ENCODE measurements at regions not wholly inside any gene's neighbourhood (a gene's known extent, or its start where the extent isn't known, plus 50 kb on each side); places are given as distances from the start of the nearest gene placed in this dataset.

DNA sequence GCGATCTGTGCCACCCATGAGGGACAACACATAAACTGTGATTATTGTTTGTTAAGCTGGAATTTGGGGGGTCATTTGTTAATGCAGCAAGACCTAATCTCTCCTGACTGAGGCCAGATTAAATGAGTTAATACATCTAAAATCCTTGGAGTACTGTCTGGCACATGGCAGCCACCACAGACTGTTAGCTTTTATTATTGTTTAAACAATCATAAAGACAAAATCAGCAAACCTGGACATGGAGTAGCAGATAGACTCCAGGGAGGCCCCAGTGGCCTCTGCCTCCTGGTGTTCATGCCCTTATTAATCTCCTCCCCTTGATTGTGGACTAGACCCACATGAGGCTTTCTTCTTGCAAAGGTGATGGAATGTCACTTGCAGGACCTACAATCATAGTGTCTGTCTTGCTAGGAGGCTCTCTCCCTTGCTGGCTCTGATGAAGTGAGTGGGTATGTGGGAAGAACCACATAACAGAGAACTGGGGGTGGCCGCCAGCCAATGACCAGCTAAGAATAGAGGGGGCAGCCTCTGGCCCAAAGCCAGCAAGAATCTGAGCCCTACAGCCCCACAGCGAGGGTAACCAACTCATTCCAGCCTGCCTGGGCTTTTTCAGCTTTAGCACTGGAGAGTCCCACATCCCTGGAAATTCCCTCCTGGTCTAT lies 142.0 kb downstream of the SCARB1 start (continued):
- TF ChIP-seq, protein P1, sequence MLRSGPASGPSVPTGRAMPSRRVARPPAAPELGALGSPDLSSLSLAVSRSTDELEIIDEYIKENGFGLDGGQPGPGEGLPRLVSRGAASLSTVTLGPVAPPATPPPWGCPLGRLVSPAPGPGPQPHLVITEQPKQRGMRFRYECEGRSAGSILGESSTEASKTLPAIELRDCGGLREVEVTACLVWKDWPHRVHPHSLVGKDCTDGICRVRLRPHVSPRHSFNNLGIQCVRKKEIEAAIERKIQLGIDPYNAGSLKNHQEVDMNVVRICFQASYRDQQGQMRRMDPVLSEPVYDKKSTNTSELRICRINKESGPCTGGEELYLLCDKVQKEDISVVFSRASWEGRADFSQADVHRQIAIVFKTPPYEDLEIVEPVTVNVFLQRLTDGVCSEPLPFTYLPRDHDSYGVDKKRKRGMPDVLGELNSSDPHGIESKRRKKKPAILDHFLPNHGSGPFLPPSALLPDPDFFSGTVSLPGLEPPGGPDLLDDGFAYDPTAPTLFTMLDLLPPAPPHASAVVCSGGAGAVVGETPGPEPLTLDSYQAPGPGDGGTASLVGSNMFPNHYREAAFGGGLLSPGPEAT (IDR thresholded peaks at IDR 0.05; ENCODE audit: low read depth), result no peak
- TF ChIP-seq, protein P2, sequence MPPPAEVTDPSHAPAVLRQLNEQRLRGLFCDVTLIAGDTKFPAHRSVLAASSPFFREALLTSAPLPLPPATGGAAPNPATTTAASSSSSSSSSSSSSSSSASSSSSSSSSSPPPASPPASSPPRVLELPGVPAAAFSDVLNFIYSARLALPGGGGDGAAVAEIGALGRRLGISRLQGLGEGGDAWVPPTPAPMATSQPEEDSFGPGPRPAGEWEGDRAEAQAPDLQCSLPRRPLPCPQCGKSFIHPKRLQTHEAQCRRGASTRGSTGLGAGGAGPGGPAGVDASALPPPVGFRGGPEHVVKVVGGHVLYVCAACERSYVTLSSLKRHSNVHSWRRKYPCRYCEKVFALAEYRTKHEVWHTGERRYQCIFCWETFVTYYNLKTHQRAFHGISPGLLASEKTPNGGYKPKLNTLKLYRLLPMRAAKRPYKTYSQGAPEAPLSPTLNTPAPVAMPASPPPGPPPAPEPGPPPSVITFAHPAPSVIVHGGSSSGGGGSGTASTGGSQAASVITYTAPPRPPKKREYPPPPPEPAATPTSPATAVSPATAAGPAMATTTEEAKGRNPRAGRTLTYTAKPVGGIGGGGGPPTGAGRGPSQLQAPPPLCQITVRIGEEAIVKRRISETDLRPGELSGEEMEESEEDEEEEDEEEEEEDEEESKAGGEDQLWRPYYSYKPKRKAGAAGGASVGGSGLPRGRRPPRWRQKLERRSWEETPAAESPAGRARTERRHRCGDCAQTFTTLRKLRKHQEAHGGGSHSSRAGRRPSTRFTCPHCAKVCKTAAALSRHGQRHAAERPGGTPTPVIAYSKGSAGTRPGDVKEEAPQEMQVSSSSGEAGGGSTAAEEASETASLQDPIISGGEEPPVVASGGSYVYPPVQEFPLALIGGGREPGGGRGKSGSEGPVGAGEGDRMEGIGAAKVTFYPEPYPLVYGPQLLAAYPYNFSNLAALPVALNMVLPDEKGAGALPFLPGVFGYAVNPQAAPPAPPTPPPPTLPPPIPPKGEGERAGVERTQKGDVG (CRISPR knock-in tag; IDR thresholded peaks at IDR 0.05), result no peak
- TF ChIP-seq SMAD1 (IDR thresholded peaks at IDR 0.05; ENCODE audit: low read depth, partially characterized antibody) (no peak), CBX5 (IDR thresholded peaks at IDR 0.05; ENCODE audit: low read depth) (no peak)

GRCh38 chr12:124720681-124721500 lies 142.8 kb downstream of the SCARB1 start:
- FAIRE-seq, result no peak
- H3K79me2 ChIP-seq (ENCODE audit: control insufficient read depth, insufficient read depth, low read length), result no peaks in the 10 kb centered on the region
- TF ChIP-seq REST (IDR thresholded peaks at IDR 0.05; ENCODE audit: low read depth, low read length), result no peak
- TF ChIP-seq NFYB (IDR thresholded peaks at IDR 0.05; ENCODE audit: insufficient read depth, low read depth, low read length), result no peak
- no peak for TF ChIP-seq IRF3 (IDR thresholded peaks at IDR 0.05)
- TF ChIP-seq ZNF384 (IDR thresholded peaks at IDR 0.05; ENCODE audit: borderline replicate concordance, low read depth, low read length), result no peak
- no peak for TF ChIP-seq CHD2 (IDR thresholded peaks at IDR 0.05; ENCODE audit: borderline replicate concordance, low read depth, low read length)
- TF ChIP-seq FOS (IDR thresholded peaks at IDR 0.05; ENCODE audit: borderline replicate concordance, extremely low read depth, insufficient read length), result no peak

More at GRCh38 chr12:124720681-124721500, 142.8 kb downstream of the SCARB1 start:
- no peak for DNase-seq (ENCODE audit: low read depth, low spot score)
- ATAC-seq, result no peak
- H3K4me1 ChIP-seq (ENCODE audit: control insufficient read depth, insufficient read depth, low read length), result no peaks in the 10 kb centered on the region
- BruUV-seq (replicated peaks), result no TSS peak
- intact Hi-C loops (cut with micrococcal nuclease; ENCODE audit: unreplicated experiment) (no loop called here), in situ Hi-C loops (cut with MboI) (no loop called here)
- H3K9ac ChIP-seq (ENCODE audit: control insufficient read depth, insufficient read depth, low read length), result no peak overlapping the region
- H3K36me3 ChIP-seq (ENCODE audit: control insufficient read depth in 2 of 2, insufficient read depth in 2 of 2, low read length in 1 of 2), result no peaks in the 10 kb centered on the region
- ChIA-PET RAD21 (ENCODE audit: unreplicated experiment) (no interaction called here), CTCF (interaction anchor here (0.5 to 1.4 kb wide), 2 partner anchors 45 to 684 kb away, joined by 4 read pairs; no protein-coding TSS in a partner anchor), POLR2A (no interaction called here), SMC1A (ENCODE audit: uncharacterized antibody, unreplicated experiment) (interaction anchor here (0.5 kb wide), 1 partner anchor 41 kb away, joined by 3 read pairs; no protein-coding TSS in a partner anchor)
- H4K20me1 ChIP-seq (ENCODE audit: control insufficient read depth, insufficient read depth), result no peaks in the 10 kb centered on the region
- H3K27me3 ChIP-seq (replicated peaks in 1 of 2; ENCODE audit: control insufficient read depth in 2 of 2, insufficient read depth in 2 of 2, low read length in 1 of 2), result no peaks in the 10 kb centered on the region
- H3K4me2 ChIP-seq (ENCODE audit: control insufficient read depth, insufficient read depth), result no peak overlapping the region
- H3K9me3 ChIP-seq (replicated peaks; ENCODE audit: control insufficient read depth, insufficient read depth, low read length), result no peaks in the 10 kb centered on the region; the same call in 2 of the 3 replicates
- no peak overlapping the region for H3K27ac ChIP-seq (ENCODE audit: control insufficient read depth, insufficient read depth)
- no peak overlapping the region for H2AFZ ChIP-seq (ENCODE audit: control insufficient read depth, low read depth, low read length)
- H3K4me3 ChIP-seq, result no peak overlapping the region
- WGBS (ENCODE audit: insufficient coverage, insufficient replicate concordance, low lambda C conversion rate, missing lambda C conversion rate), result 63% methylated on average over 16 of the region's 16 CpGs
